ENCODE measurements at regions not wholly inside any gene's neighbourhood (a gene's known extent, or its start where the extent isn't known, plus 50 kb on each side); places are given as distances from the start of the nearest gene placed in this dataset.

DNA sequence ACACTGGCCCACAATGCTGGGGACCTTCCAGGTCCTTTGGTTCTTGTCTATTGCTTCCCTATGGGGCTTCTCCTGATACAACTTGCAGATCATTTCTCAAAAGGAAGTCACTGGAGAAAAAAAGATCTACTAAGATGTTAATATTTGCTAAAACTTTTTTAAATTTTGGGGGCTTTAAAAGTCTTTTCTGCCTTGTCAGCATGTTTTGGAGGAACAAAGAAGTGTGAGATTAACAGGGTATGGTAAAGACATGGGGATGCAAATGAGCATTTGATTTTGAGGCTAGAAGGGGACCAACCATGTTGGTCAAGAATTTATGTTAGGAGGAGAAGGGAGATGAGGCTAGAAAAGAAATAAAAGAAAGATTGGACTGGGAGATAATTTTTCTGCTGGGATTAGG, 515.4 kb downstream of the HTR7 start:
- Histone ChIP-seq H3K4me3 (no peak overlapping the region), H3K36me3 (no peaks in the 10 kb centered on the region), H3K9ac (no peak overlapping the region), H4K20me1 (no peaks in the 10 kb centered on the region), H3K4me2 (no peak overlapping the region), H3K4me1 (no peaks in the 10 kb centered on the region), H3K9me3 (replicated peaks in 1 of 11) (no peaks in the 10 kb centered on the region), H3K27me3 (no peaks in the 10 kb centered on the region), H3K27ac (no peak overlapping the region)
- no peak for TF ChIP-seq Cebpa-rat (IDR thresholded peaks at IDR 0.05)

DNA sequence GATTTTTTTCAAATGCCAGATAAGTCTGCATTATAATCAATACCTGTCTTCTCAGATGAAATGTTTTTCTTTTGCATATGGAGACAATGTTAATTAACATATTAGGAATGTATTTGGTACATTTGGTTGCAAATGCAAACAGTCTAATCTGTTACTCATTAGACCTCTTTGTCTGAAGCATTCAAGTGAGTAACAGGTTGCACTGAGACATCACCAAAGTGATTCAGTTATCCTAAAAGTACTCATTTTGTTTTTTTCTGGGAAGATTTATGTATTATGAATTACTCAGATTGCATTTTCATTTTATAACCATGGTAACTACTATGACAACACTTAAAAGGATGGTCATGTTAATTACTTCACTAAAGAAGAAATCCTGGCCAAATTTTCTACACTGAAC, 513.6 kb downstream of the HTR7 start:
- no peak overlapping the region for H3K4me3 ChIP-seq
- no peaks in the 10 kb centered on the region for H3K27me3 ChIP-seq
- no peaks in the 10 kb centered on the region for H3K9me3 ChIP-seq (replicated peaks in 1 of 11)
- no peak overlapping the region for H3K27ac ChIP-seq
- H4K20me1 ChIP-seq: no peaks in the 10 kb centered on the region
- no peaks in the 10 kb centered on the region for H3K4me1 ChIP-seq
- H3K36me3 ChIP-seq: no peaks in the 10 kb centered on the region
- TF ChIP-seq Cebpa-rat (IDR thresholded peaks at IDR 0.05): no peak
- no peak overlapping the region for H3K9ac ChIP-seq
- no peak overlapping the region for H3K4me2 ChIP-seq

DNA sequence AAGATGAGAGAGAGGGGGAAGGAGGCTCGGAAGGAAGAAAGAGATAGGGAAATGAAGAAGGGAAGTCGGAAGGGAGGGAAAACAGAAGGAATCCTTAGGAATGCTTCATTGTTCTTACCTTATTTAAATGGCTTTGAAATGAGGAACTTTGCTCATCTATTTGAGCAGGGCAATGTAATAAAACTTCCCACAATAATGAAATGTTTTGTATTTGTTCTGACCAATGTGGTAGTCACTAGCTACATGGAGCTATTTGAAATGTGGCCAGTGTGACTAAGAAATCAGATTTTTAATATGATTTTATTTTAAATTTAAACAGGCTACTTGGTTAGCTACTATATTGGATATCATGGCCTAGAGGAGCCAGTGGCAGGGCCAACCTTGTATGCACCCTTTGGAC, 510.6 kb downstream of the HTR7 start:
- no peaks in the 10 kb centered on the region for H3K36me3 ChIP-seq
- H3K4me2 ChIP-seq: no peak overlapping the region
- TF ChIP-seq Cebpa-rat (IDR thresholded peaks at IDR 0.05): no peak
- no peak overlapping the region for H3K4me3 ChIP-seq
- H3K4me1 ChIP-seq: no peaks in the 10 kb centered on the region
- no peaks in the 10 kb centered on the region for H3K27me3 ChIP-seq
- H3K9me3 ChIP-seq (replicated peaks in 1 of 11): no peaks in the 10 kb centered on the region
- H3K9ac ChIP-seq: no peak overlapping the region
- H4K20me1 ChIP-seq: no peaks in the 10 kb centered on the region
- no peak overlapping the region for H3K27ac ChIP-seq

DNA sequence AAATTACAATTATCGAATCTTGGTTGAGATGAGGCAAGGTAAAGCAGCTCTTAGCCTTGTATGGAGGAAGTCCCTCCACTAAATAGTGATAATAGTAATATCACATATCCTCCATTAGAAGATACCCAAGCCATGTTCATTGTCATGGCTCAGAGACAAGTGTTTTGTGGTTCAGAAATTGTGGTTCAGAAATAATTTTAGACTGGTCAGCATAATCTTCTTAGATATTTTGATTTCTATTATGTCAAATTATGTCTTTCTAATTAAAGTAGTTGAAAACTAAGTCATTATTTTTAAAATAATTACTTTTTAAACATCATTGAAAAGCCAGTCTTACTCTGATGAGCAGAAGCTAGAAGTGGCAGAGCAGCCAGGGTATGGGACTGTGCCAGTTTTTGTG, 507.7 kb downstream of the HTR7 start:
- Histone ChIP-seq H3K4me2 (no peak overlapping the region), H4K20me1 (no peaks in the 10 kb centered on the region), H3K27ac (no peak overlapping the region), H3K9ac (no peak overlapping the region), H3K4me1 (no peaks in the 10 kb centered on the region), H3K27me3 (no peaks in the 10 kb centered on the region), H3K36me3 (no peaks in the 10 kb centered on the region), H3K9me3 (replicated peaks in 1 of 11) (no peaks in the 10 kb centered on the region), H3K4me3 (no peak overlapping the region)
- TF ChIP-seq Cebpa-rat (IDR thresholded peaks at IDR 0.05): no peak

DNA sequence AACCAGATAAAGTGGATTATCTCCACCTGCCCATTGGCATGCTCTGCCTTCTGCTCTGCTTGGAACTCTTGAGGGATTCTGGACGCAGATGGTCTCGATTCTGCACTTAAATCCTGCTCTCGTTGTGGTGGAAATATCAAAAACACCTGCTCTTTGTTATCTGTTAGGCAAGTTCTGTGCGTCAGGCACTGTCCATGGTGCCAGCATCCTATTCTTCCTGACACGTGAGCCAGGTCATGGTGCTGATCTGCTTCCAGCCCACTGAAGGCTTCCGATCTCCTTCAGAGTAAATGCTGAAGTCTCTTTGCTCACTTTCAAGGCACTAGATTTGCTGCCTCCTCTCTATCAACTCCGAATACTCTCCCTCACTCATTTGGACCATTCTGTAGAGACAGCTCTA, 505.6 kb downstream of the HTR7 start:
- H3K4me3 ChIP-seq: no peak overlapping the region

DNA sequence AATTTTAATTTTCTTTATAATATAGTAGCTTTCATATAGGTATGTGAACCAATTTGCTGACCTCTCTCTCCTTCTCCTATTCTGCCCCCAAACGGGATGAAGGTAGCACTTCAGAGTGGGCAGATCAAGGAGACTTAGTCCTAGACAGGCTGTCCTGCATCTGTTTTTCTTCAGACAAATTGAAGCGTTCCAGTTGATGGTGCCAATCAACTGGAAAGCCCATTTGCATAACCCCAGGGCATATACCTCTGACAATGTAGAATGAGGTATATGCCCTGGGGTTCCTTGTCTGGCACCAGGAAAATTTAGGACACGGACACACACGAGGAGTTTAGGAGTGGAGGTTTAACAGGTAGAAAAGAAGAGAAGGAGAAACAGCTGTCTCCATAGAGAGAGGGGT, 502.9 kb downstream of the HTR7 start:
- no peak for TF ChIP-seq Cebpa-rat (IDR thresholded peaks at IDR 0.05)
- Histone ChIP-seq H3K27ac (no peak overlapping the region), H3K4me1 (no peaks in the 10 kb centered on the region), H3K9me3 (replicated peaks in 1 of 11) (no peaks in the 10 kb centered on the region), H3K36me3 (no peaks in the 10 kb centered on the region), H4K20me1 (no peaks in the 10 kb centered on the region), H3K4me2 (no peak overlapping the region), H3K27me3 (no peaks in the 10 kb centered on the region), H3K9ac (no peak overlapping the region), H3K4me3 (no peak overlapping the region)

More for the DNA sequence above, 505.6 kb downstream of the HTR7 start:
- no peak overlapping the region for H3K27ac ChIP-seq
- no peaks in the 10 kb centered on the region for H3K9me3 ChIP-seq (replicated peaks in 1 of 11)
- H3K4me1 ChIP-seq: no peaks in the 10 kb centered on the region
- no peaks in the 10 kb centered on the region for H4K20me1 ChIP-seq
- H3K4me2 ChIP-seq: no peak overlapping the region
- no peak overlapping the region for H3K9ac ChIP-seq
- no peaks in the 10 kb centered on the region for H3K27me3 ChIP-seq
- no peak for TF ChIP-seq Cebpa-rat (IDR thresholded peaks at IDR 0.05)
- H3K36me3 ChIP-seq: no peaks in the 10 kb centered on the region

DNA sequence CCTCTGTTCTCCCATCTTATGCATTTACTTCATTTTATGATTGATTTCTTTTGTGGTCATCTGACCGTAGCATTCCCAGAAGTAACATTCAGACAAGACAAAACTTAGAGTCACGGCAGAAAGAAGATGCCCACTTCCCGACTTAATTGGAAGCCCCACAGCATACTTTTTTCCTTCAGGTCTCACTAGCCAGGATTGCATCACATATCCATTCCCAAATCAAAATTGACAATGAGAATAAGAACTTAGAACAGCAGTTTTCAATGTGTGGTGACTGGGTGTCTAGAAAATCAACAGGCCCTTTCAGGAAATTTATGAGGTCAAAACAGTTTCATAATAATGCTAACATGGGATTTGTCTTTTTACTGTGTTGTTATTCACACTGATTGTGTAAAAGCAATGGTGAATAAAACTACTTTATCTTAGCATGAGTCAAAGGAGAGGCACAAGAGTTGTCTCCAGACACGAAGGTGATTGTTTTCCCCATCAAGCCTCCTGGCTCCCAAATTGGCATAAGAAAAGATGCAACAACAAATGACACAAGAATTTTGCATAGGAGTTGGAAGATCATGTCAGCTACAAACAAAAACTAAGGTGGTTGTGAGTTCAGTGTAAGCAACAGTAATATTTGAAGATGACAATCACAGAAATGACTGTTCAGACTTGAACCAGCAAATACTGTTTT, 493.9 kb downstream of the HTR7 start:
- no peaks in the 10 kb centered on the region for H3K36me3 ChIP-seq
- H3K27ac ChIP-seq: no peak overlapping the region
- peaks cover 0 to 7% (median 0%) of the 10 kb centered on the region in 11 experiments; a peak in 2 of 22 replicates for H3K9me3 ChIP-seq (replicated peaks in 1 of 11)
- H3K4me3 ChIP-seq: no peak overlapping the region
- H3K4me2 ChIP-seq: no peak overlapping the region
- H3K27me3 ChIP-seq: no peaks in the 10 kb centered on the region
- H4K20me1 ChIP-seq: no peaks in the 10 kb centered on the region
- no peak for TF ChIP-seq Cebpa-rat (IDR thresholded peaks at IDR 0.05)
- no peak overlapping the region for H3K9ac ChIP-seq
- H3K4me1 ChIP-seq: no peaks in the 10 kb centered on the region

DNA sequence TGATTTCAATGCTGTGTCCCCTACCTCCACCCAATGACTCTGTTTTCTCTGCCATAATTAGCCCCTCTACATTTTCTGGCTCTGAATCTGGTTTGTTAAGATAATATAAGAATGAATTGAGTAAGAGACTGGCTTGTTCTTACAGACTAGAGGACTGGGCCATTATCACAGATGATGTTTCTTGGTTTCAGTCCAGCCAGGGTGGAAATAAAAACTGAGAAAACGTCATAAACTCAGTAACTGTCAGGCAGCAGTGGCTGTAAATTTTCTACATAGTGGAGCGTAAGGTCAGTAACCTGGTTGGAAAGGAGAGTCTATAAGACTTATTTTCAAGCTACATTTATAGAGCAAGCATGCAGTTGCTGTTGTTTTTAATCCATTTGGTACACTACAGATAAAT, 485.4 kb downstream of the HTR7 start:
- TF ChIP-seq Cebpa-rat (IDR thresholded peaks at IDR 0.05): no peak
- H3K4me2 ChIP-seq: no peak overlapping the region
- H3K9me3 ChIP-seq (replicated peaks in 1 of 11): peaks cover 0 to 22% (median 9%) of the 10 kb centered on the region in 11 experiments; a peak in 10 of 22 replicates
- H3K27me3 ChIP-seq: no peaks in the 10 kb centered on the region
- no peaks in the 10 kb centered on the region for H4K20me1 ChIP-seq
- no peak overlapping the region for H3K27ac ChIP-seq
- H3K4me1 ChIP-seq: no peaks in the 10 kb centered on the region
- H3K9ac ChIP-seq: no peak overlapping the region
- H3K4me3 ChIP-seq: no peak overlapping the region
- H3K36me3 ChIP-seq: no peaks in the 10 kb centered on the region

DNA sequence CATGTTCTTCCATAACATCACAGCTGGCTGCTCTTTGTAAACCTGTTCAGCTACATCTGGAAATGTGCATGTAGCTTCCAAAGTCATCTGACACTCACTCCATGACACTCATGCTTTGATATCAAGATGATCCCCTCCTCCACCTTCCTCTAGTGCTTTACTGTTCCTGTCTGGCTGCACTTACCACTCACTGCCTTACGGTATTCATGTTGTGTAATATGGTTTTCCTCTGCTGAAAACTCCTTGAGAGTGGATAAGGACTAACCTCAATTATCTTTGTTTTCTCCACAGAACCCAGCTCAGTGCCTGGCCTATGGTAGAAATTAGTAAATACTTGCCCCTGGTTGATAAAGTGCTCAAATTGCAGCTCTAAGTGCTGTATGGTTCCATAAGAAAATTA, 483.9 kb downstream of the HTR7 start:
- H3K27me3 ChIP-seq: no peaks in the 10 kb centered on the region
- H3K4me1 ChIP-seq: no peaks in the 10 kb centered on the region
- H3K4me3 ChIP-seq: no peak overlapping the region
- H3K36me3 ChIP-seq: no peaks in the 10 kb centered on the region
- H3K4me2 ChIP-seq: no peak overlapping the region
- TF ChIP-seq Cebpa-rat (IDR thresholded peaks at IDR 0.05): no peak
- peaks cover 0 to 20% (median 9%) of the 10 kb centered on the region in 11 experiments; a peak in 10 of 22 replicates for H3K9me3 ChIP-seq (replicated peaks in 1 of 11)
- no peak overlapping the region for H3K9ac ChIP-seq
- H3K27ac ChIP-seq: no peak overlapping the region
- H4K20me1 ChIP-seq: no peaks in the 10 kb centered on the region

DNA sequence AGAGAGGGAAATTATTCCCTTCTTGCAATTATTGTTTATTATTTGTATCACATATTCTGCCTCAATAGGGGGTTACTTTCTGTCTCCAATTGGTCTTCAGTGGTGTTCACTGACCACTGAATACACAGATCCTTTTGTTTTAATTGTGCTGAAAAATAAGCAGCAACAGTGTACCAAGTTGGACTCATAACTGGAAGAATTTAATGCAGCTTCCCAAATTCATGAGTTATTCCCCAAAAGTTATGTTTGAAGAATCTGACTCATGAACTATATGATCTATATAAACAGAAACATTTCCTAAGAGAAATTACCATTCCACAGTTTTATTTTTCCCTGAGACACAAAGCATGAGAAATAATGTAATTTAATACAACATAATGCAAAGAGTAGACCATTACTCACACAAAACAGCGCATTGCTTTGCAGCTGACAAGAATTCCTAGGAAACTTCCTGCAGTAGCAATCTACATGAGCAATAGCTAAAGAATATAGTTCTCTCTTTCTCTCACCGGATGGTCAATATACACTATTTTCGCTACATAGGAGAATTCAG, 479.2 kb downstream of the HTR7 start:
- Histone ChIP-seq H3K27me3 (no peaks in the 10 kb centered on the region), H4K20me1 (no peaks in the 10 kb centered on the region), H3K9ac (no peak overlapping the region), H3K4me2 (no peak overlapping the region), H3K4me1 (no peaks in the 10 kb centered on the region), H3K27ac (no peak overlapping the region), H3K4me3 (no peak overlapping the region), H3K9me3 (replicated peaks in 1 of 11) (no peaks in the 10 kb centered on the region), H3K36me3 (no peaks in the 10 kb centered on the region)
- TF ChIP-seq Cebpa-rat (IDR thresholded peaks at IDR 0.05): no peak

Measured in BLaER1 treated with 17β-estradiol and CSF1 and Interleukin-3, amounts not matched to agents 10 nM and 100 nM (cell line).